Breast epithelium (tissue), 4 donors: ENCODE measurements at regions not wholly inside any gene's neighbourhood (a gene's known extent, or its start where the extent isn't known, plus 50 kb on each side); places are given as distances from the start of the nearest gene placed in this dataset.

Experiments
- DNase-seq, 2 donors: peaks; one replicate each; pipeline ENCODE4 v3.0.0-alpha.2; 2019; ENCODE audit warnings: low spot score in 2 of 2
- H3K27ac ChIP-seq, 2 donors: fragments of 200-600 bp; sonication (generic) in 1 of 2; one replicate each; pipeline ENCODE4 v1.5.1; 2016 to 2019; ENCODE audit warnings: mild to moderate bottlenecking in 1 of 2
- H3K27me3 ChIP-seq, 2 donors: fragments of 200-600 bp; sonication (generic) in 1 of 2; one replicate each; pipeline versions ENCODE4 v1.5.1 to v1.6.0; 2017 to 2019; ENCODE audit warnings: control low read depth in 1 of 2, mild to moderate bottlenecking in 1 of 2
- H3K36me3 ChIP-seq: fragments of 200-600 bp; one replicate; pipeline ENCODE4 v1.5.1; 2019
- H3K4me1 ChIP-seq, 2 donors: fragments of 200-600 bp; sonication (generic); one replicate each; pipeline ENCODE4 v1.5.1; 2016 to 2019; ENCODE audit warnings: control low read depth in 1 of 2
- H3K4me3 ChIP-seq, 3 donors: fragments of 200-600 bp; sonication (generic); 1 replicate in 2 of 3; 2 replicates in 1 of 3; pipeline ENCODE4 v1.5.1; 2016 to 2019; ENCODE audit warnings: mild to moderate bottlenecking in 3 of 3, moderate library complexity in 2 of 3
- H3K9me3 ChIP-seq, 2 donors: fragments of 200-600 bp; sonication (generic) in 1 of 2; one replicate each; pipeline ENCODE4 v1.5.1; 2016 to 2019; ENCODE audit warnings: control low read depth in 1 of 2
- CTCF ChIP-seq, 3 donors: fragments of 450-650 bp; IDR thresholded peaks; one replicate each; pipeline ENCODE4 v1.5.1; 2016 to 2017; ENCODE audit warnings: antibody characterized with exemption in 3 of 3, mild to moderate bottlenecking in 3 of 3, moderate library complexity in 3 of 3
- POLR2A ChIP-seq: fragments of 450-650 bp; IDR thresholded peaks from one replicate; pipeline ENCODE4 v1.6.1; 2016; ENCODE audit warnings: antibody characterized with exemption, mild to moderate bottlenecking, moderate library complexity
- POLR2AphosphoS5 ChIP-seq, 3 donors: sonication (generic); formaldehyde crosslinking; IDR thresholded peaks; one replicate each; pipeline ENCODE4 v1.6.1; 2017; ENCODE audit warnings: antibody characterized with exemption in 3 of 3
- intact Hi-C: fragments of 100-400 bp; cut with DNase I; formaldehyde crosslinking; loops from one replicate; pipeline ENCODE4 v1.15.1; 2023; ENCODE audit warnings: low total_unique reads

GRCh38 chr2:794554-795241 is 117.5 kb upstream of the TMEM18 start:
- no peak for TF ChIP-seq POLR2A
- TF ChIP-seq POLR2AphosphoS5 (IDR thresholded peaks at IDR 0.05): no peak
- TF ChIP-seq CTCF (IDR thresholded peaks at IDR 0.05): no peak
- Histone ChIP-seq H3K36me3 (no peaks in the 10 kb centered on the region), H3K27ac (no peak overlapping the region), H3K4me3 (no peak overlapping the region), H3K4me1 (no peaks in the 10 kb centered on the region), H3K27me3 (no peaks in the 10 kb centered on the region), H3K9me3 (peaks cover 0 to 5% of the 10 kb centered on the region in 2 donors)
- no peak for DNase-seq
- intact Hi-C loops: no loop called here

- TF ChIP-seq POLR2AphosphoS5 (IDR thresholded peaks at IDR 0.05): no peak
- TF ChIP-seq POLR2A: no peak
- TF ChIP-seq CTCF (IDR thresholded peaks at IDR 0.05): no peak
- Histone ChIP-seq H3K27me3 (no peaks in the 10 kb centered on the region), H3K9me3 (peaks cover 0 to 5% of the 10 kb centered on the region in 2 donors), H3K4me3 (no peak overlapping the region), H3K27ac (no peak overlapping the region), H3K4me1 (no peaks in the 10 kb centered on the region), H3K36me3 (no peaks in the 10 kb centered on the region)
- no peak for DNase-seq
- intact Hi-C loops: no loop called here
These were observed 116.0 kb upstream of the TMEM18 start for GRCh38 chr2:793236-793635.

- TF ChIP-seq CTCF (IDR thresholded peaks at IDR 0.05): no peak
- no peak for TF ChIP-seq POLR2AphosphoS5 (IDR thresholded peaks at IDR 0.05)
- TF ChIP-seq POLR2A: no peak
- H3K27me3 ChIP-seq: no peaks in the 10 kb centered on the region
These were observed 115.5 kb upstream of the TMEM18 start for GRCh38 chr2:792687-793086.

GRCh38 chr2:790634-791245 is 113.5 kb upstream of the TMEM18 start:
- DNase-seq: no peak
- Histone ChIP-seq H3K27me3 (no peaks in the 10 kb centered on the region), H3K27ac (no peak overlapping the region), H3K4me1 (no peaks in the 10 kb centered on the region), H3K4me3 (no peak overlapping the region), H3K36me3 (no peaks in the 10 kb centered on the region), H3K9me3 (peaks cover 0 to 5% of the 10 kb centered on the region in 2 donors)
- intact Hi-C loops: no loop called here
- TF ChIP-seq POLR2AphosphoS5 (IDR thresholded peaks at IDR 0.05): no peak
- TF ChIP-seq POLR2A: no peak
- TF ChIP-seq CTCF (IDR thresholded peaks at IDR 0.05): no peak

More at GRCh38 chr2:792687-793086, 115.5 kb upstream of the TMEM18 start:
- Histone ChIP-seq H3K27ac (no peak overlapping the region), H3K4me1 (no peaks in the 10 kb centered on the region), H3K4me3 (no peak overlapping the region), H3K36me3 (no peaks in the 10 kb centered on the region), H3K9me3 (peaks cover 0 to 5% of the 10 kb centered on the region in 2 donors)
- no peak for DNase-seq
- intact Hi-C loops: no loop called here

- Histone ChIP-seq H3K27ac (no peak overlapping the region), H3K4me3 (no peak overlapping the region), H3K4me1 (no peaks in the 10 kb centered on the region), H3K9me3 (peaks cover 0 to 5% of the 10 kb centered on the region in 2 donors), H3K27me3 (no peaks in the 10 kb centered on the region), H3K36me3 (no peaks in the 10 kb centered on the region)
- DNase-seq: no peak
- TF ChIP-seq POLR2A: no peak
- TF ChIP-seq POLR2AphosphoS5 (IDR thresholded peaks at IDR 0.05): no peak
- no peak for TF ChIP-seq CTCF (IDR thresholded peaks at IDR 0.05)
- intact Hi-C loops: no loop called here
These were observed 112.9 kb upstream of the TMEM18 start for GRCh38 chr2:790081-790480.
